Stromal cell of bone marrow (primary cell): ENCODE measurements at regions not wholly inside any gene's neighbourhood (a gene's known extent, or its start where the extent isn't known, plus 50 kb on each side); places are given as distances from the start of the nearest gene placed in this dataset.
"Not testable (repeated sequence)": the region's sequence is repeated elsewhere in the genome, so short reads cannot be mapped to it uniquely, and the experiment has no call there.

Experiments used
- DNase-seq: peaks from one replicate; pipeline ENCODE4 v3.0.0-alpha.2; 2012; ENCODE audit warnings: low read depth

DNA sequence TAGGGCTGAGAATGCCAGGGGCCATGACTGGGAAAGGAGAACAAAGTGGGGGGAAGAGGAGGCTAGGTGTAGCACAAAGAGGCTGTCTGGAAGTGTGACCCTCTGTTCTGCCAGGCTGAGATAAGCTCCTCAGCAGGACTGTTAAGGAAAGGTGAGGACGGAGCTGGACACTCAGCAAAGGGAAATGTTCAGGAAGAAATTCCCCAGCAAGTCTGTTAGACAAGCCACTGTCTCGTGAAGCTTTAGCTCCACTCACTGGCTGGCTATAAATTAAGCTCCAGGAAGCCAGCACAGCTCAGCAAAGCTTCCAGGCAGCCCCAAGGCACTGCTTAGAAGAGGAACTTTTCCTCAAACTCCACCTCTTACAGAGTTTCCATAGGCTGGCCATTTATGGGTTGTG is 181.2 kb upstream of the API5 start:
- no peak for DNase-seq

DNA sequence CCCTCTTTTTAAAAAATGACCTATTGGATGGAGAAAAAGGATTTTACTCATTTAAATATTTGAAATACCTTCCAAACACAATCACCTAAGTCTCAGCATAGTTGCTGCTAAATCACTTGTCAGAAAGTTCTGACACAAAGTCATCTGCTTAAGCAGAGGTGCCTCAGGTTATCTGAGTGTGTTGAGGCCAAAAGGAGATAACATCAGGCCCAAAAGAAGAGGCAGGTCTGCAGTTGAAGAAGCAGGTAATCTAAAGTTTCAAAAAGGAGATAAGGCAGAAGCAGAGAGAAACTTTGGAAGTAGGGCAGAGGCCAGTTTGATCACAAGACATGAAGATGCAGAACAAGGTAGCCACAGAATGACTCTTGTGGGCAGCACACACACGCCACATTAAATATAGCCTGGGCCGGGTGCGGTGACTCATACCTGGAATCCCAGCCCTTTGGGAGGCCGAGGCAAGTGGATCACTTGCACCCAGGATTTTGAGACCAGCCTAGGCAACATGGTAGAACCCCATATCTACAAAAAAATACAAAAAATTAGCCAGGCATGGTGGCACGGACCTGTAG is 175.7 kb upstream of the API5 start:
- DNase-seq = no peak

DNA sequence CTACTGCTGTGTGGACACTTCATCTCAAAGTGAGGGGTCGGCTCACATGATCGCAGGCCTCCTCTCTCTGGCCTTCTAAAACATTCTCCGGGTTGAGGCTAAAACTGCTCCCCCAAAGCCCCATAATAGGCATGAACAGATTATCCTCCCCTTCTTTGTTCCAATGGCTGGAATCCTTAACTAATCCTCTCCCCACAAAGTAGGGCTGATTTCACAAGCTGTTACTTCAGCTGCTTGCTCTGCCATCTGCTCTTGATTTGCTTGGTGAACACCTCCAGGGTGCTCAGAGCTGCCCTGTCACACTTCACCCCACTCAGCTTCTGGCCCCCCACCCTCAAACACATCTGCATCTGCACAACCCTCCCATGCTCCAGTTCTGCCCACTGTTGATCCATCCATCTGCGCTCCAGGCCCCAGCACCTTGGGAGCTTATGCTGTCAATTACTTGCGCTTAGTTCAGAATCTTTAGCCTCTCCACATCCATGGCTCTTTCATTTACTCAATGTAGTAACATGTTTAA is 173.1 kb upstream of the API5 start:
- DNase-seq = no peak

DNA sequence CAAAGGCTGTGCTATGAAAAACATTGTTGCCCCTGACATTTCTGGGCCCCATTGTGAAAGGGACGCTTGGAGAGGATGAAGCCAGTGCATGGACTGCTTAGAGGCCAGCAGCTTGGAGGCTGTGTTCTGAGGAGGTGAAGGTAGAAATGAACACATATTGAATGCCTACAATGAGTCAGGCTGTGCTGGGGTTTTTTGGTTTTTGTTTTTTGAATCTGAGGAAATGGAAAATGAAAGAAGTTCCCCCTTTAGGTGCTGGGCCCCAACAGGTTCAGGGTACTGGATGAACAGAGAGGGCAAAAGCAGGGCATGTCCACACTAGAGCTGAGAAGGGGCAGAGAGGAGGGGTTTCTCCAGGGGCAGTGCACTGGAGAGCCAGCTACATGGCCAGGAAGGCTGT is 166.1 kb upstream of the API5 start:
- DNase-seq = no peak

DNA sequence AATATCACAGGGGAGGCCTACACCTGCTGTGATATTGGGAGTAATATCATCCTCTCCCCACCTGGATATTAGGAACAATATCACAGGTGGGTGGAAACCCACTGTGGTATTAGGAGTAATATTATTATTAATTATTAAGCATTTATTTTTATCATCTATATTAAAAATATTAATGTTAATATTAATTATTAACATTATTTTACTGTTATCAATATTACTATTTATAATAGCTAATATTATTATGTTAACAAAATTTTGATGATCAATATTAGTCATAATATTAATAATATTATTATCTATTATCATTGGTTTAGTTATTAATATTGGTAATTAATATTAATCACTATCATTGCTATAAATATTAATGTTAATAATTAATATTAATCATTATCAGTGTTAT is 161.1 kb upstream of the API5 start:
- no peak for DNase-seq

DNA sequence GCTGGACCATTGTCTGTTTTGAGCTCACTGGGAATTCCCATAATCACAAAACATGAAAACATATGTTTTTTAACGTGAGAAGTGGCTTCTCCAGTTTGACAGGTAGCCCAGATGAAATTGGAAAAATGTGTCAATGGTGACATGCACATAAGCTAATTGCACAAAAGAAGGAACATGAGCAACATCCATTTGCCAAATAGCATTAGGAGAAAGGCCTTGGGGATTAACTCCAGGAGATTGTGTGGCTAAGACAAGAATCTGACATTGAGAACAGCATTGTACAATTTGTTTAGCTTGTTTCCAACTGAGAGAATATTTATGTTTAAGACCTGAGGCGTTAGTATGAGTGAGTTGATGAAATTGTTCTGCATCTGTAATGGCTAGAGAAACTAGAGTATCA is 147.0 kb upstream of the API5 start:
- no peak for DNase-seq

DNA sequence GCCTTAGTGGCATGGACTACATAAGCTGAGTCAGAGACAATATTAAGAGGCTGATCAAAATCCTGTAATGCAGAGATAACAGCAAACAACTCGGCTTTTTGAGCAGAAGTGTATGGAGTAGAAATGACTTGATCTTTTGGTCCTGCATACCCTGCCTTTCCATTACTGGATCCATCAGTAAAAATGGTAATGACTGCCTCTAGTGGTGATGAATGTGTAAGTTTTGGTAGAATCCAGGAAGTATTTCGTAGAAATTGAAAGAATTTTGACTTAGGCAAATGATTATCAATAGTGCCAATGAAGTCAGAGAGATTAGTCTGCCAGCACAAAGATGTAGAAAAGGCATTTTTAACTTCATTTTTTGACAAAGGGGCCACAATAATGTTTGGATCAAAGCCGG is 146.4 kb upstream of the API5 start:
- not testable (repeated sequence) for DNase-seq

DNA sequence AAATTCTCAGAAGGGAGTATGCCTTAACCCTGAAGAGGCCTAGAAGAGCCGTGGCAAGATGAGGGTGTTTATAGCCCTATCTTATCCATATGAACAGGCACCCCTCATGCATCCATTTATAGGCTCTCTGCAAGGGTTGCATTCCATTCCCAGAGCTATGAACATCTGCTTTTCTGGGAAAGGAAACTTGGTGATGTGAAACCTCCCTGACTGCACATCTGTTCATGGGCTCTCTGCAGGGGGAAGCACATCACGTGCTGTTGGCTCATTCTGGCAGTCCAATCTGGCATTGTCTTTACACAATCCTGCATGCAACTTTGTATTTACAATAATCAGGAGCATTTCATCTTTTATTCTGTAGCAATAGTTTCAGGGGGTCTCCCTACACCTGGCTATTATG is 143.6 kb upstream of the API5 start:
- DNase-seq = not testable (repeated sequence)

DNA sequence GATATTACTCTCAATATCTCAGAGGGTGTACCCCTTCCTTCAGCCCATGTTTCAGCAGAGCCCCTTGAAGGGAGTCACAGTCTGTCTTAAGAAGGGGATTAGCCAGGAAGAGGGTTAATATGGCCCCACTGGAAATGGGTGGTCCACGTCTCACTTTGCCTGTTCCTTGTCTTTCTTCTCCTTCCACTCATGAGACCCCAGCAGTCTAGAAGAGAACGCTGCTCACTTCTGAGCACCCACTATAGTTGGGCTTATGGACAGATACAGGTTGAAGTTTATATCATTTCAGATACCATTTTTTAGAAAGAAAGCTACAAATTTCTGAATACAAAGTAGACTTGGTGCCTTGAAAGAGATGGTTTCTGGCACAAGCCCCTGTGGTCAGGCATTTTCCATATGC is 139.3 kb upstream of the API5 start:
- no peak for DNase-seq

DNA sequence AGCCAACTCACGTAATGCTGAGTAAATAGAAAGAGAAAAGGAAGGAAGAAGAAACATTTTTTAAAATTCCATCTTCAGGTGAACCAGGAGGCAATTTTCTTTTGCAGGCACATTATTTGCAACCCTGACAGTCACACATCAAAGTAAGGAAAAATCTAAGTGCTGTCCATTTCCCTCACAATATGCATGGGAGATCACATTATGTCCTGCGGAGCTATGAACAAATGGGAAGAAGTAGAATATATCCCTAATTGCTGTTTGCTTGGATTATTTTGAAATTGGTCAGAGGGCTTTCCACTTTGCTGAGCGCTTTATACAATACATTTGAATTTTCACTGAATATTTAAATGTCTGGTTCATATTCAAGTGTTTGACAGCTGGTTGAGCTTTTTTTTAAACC is 133.8 kb upstream of the API5 start:
- no peak for DNase-seq

DNA sequence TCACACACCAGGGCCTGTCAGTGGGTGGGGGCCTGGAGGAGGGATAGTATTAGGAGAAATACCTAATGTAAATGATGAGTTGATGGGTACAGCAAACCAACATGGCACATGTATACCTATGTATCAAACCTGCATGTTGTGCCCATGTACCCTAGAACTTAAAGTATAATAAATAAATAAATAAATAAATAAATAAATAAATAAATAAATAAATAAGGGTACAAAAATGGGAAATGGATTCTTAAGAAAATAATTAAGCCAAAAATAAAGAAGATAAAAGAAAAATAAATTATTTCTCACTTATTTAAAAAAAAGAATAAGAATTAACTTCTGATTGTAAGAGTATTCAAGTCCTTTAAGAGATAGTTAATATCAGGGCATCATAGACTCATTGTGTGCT is 117.3 kb upstream of the API5 start:
- not testable (repeated sequence) for DNase-seq

DNA sequence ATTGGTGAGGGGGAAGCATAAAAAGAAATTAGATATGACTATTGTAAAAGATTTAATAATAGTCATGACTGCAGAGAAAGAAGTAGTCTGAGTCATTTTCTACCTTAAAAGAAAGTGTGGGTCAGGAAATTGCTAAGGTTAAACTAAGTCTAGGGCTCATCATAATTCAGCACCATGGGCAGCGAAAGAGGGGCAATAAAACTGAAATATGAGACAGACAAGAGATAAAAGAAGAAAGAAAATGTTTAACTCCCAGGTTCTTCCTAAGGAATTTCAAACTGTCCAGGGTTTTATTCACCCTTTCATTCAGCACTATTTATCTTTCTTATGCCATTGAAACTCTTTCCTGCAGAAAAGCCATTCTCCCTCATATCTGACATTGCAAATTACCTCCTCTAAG is 114.4 kb upstream of the API5 start:
- DNase-seq = no peak

DNA sequence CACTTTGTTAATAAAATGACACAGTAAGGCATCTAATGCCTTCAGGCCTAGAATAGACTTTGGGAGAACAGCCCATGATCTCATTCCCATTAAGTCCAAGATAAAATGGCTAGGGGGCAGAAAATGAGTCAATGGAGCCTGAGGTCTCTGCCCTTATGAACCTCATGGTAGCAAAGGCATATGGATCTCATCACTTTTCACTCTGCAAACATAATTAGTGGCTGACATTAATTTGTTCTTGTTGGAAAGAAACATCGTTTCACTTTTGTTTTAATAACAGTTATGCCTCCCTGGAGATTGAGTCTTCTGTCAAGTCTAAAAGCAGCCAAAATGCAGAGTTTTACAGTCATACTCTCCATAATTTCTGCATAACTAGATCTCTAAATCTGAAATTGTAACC is 111.8 kb upstream of the API5 start:
- DNase-seq = no peak

DNA sequence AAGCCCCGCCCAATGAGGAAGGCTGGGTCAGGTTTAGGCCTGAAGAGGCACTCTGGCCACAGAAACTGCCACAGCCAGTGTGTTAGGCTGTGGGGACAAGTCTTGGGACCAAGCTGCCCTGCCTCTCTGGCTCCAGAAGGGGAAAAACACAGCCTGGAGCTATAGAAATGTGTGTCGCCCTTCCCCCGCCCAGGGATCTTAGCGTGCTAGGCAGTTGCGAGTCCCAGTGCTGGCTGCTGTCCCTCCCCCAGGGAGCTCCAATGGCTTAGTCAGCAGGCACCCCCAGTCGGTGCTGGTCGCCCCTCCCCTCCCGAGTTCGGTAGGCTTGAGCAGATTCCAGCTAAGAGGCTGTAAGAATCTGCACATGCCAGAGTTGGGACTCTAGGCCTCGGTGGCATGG is 99.5 kb upstream of the API5 start:
- no peak for DNase-seq

DNA sequence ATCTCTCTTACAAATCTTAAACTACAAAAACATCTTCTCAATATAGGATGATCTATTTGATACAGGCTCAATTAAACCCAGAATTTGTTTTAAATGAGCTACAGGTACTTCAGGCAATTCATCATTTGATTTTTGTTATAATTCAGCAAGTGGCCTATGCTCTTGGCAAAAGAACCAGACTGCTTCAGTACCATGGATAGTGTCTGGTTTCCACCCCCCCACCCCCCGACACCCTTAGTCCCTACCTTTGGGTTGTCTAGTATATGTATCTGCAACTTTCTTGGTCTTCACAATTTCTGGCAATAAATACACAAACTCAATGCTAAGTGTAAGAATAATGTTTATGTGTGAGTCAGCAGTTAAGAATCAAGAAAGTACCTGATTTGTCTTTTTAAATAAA is 97.3 kb upstream of the API5 start:
- no peak for DNase-seq

DNA sequence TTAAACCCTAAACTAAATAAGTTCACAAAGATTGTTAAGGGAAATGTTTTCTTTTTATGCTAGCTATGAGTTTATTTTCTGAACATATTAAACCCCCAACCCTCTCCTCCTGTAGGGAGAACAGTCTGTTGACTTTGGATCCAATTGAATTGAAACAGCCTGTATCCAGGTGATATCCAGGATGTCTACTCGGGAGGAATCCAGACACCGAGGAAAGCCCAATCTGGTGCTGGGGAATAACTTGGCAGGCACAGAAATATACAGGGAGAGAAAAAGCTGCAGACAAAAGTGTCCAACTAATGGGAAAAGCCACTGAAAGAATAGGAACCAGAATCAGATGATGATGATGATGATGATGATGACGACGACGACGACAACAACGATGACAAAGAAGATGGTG is 93.9 kb upstream of the API5 start:
- DNase-seq = no peak

DNA sequence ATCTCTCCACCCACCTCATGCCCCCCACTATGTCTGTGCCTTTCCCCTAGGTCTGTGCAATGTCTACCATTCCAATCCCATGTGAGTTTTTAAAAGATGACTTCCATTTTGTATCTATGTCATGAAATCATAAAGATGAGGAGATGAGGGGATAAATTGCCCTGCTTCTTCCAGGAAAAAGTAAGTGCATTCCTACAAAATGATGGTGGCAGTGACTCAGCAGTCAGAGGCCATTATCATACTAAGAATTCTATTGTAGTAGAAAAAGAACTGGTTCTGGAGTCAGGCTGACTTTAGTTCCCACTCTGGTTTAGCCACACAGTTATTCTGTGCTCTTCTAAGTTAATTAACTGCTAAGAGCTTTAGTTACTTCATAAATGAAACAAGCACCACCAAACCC is 89.6 kb upstream of the API5 start:
- DNase-seq = peak; percentile 1

DNA sequence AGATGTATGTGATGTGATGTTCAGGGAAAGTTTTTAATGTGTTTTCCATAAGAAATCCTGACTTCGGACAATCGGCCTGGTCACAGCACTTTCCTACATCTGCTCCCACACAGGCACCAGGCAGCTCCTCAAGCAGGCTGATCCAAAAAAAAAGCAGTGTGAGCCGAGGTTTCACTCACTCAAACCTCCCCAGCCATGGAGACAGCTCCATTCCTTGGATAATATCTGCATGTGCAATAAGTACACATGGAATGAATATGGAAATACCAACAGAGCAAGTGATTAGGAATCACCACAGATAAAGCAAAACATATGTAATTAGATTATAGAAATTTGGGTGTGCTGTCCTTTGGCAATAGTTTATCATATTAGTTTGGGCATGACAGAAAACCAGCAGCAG is 88.8 kb upstream of the API5 start:
- no peak for DNase-seq

DNA sequence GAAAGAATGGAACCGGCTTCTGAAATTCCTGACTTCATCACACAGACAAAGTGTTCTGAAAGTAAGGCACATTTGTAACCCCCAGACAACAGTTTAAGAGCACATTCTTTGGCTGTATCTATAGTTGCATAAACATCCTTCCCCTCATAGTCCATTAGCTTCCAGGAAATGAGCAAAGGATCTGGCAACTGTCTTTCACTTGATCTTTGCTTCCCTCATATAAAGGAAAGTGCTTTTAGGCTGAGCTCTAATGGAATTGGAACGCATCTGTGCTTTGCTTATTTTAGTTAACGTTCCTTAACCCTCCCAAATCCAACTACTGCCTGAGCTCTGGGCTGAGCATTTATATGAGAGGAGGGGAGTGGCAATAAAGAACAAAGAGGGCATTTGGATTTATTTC is 76.9 kb upstream of the API5 start:
- DNase-seq = no peak

DNA sequence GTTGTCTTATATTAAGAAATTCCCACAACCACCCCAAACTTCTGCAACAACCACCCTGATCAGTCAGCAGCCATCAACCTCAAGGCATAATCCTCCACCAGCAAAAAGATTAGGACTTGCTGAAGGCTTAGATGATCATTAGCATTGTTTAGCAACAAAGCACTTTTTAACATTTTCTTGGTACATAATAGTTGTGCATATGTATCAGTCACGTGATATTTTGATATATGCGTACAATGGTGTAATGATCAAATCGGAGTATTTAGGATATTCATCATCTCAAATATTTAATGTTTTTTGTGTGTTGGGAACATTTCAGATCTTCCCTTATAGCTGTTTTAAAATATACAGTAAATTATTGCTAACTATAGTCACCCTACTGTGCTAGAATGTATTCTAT is 73.5 kb upstream of the API5 start:
- no peak for DNase-seq

DNA sequence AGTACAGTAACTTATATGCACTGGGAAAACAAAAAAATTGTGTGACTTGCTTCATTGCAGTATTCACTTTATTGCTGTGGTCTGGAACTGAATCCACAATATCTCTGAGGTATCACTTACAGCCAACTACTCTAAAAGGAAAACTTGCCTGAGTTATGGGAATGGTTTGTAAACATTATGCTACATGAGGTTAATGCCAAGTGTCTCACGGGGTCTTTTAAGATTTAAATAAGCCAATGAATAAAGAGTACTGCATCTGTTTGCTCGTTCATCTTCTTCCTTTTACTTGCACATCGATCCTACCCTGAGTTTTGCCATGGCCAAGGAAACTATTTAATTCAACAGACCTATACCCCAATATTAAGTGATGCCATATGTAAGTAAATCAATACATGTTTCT is 72.0 kb upstream of the API5 start:
- DNase-seq = no peak

DNA sequence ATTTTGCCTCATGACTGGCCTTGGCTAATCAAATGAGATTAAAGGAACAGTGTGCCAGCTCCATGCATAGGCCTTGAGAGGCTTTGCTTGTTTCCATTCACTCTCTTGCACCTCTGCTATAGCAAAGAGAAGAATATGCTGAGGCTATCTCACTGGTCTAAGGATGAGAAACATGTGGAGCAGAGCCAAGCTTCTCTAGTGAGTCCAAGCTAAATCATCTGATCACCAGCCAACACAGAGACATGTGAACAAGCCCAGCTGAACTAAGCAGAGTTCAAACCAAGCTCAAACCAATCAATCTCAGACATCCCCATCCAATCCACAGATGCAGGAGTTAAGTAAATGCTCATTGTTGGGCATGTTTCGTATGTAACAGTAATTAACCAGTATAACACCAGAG is 69.4 kb upstream of the API5 start:
- DNase-seq = no peak

DNA sequence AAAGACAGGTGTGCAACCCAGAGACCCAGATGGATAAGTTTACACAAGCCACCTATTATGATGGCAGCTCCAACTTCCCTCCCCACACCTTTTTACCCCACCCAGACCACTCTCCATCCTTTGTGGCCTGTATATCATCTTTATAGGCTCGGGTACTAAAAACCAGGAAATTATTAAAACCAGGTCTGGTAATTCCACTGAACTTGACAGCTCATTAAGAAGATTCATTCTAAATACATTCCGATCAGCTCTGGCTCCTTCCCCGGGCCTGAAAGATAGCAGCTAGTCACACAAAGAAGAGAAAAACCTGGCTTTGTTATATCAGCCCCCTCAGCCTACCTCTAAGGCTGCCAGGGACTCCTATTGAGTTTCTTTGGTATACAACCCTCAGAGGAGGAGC is 67.9 kb upstream of the API5 start:
- no peak for DNase-seq

DNA sequence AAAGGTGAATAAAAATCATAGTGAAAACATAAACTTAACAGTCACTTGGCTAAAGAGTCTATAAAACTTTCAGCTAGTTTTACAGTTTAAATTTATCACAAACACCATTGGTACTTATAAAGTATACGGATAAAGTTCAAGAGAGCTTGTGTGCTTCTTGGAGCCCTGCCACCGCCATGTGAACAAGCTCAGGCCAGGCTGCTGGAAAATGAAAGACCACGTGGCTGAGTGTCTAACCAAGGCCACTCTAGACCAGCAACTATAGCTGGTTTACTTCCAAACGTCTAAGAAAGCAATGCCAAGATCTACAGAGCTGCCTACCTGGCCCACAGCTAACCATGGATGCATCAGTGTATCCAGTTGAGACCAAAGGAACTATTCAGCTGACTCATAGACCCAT is 66.3 kb upstream of the API5 start:
- no peak for DNase-seq

DNA sequence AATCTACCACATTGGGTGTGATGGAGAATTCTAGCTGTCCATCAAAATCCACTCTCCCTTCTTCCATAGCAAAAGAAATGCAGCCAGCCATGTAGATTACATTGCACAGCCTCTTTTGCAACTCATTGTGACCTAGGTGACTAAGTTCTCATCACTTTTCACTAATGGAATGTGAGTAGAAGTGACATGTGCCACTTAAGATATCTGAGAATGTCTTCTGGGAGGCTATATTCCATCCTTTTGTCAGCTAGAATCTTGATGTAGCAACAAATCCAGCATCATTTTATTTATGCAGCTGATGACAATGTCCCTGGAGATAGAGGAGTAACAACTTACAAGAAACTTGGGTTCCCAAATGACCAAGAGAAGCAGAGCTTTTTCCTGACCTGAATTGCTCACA is 61.5 kb upstream of the API5 start:
- DNase-seq = no peak
